ENCODE measurements at regions not wholly inside any gene's neighbourhood (a gene's known extent, or its start where the extent isn't known, plus 50 kb on each side); places are given as distances from the start of the nearest gene placed in this dataset.

- no peak for TF ChIP-seq CTCF (IDR thresholded peaks at IDR 0.05; ENCODE audit: insufficient read depth, low read length, poor library complexity, severe bottlenecking)
- no peak for TF ChIP-seq EZH2phosphoT487 (conservative IDR thresholded peaks at IDR 0.05; ENCODE audit: low read length)
Observed at GRCh38 chrX:39206399-39207145, 405.3 kb downstream of the MID1IP1 start.
